MM.1S (cell line): ENCODE measurements at regions not wholly inside any gene's neighbourhood (a gene's known extent, or its start where the extent isn't known, plus 50 kb on each side); places are given as distances from the start of the nearest gene placed in this dataset.

Experiments
- DNase-seq: peaks from one replicate; pipeline ENCODE4 v3.0.0-alpha.2; 2015
- H2AFZ ChIP-seq: fragments of 300-600 bp; sonication (generic); 2 replicates; pipeline ENCODE4 v1.6.0; 2016; ENCODE audit warnings: antibody characterized with exemption, low read length
- H3F3A ChIP-seq: fragments of 300-600 bp; sonication (generic); 2 replicates; pipeline ENCODE4 v1.6.1; 2016; ENCODE audit warnings: mild to moderate bottlenecking, antibody characterized with exemption, low read length, moderate library complexity, mixed read lengths; ENCODE audit not compliant: insufficient read depth
- H3K27ac ChIP-seq: fragments of 300-600 bp; sonication (generic); 2 replicates; pipeline ENCODE4 v1.5.1; 2016; ENCODE audit warnings: mild to moderate bottlenecking, low read length
- H3K27me3 ChIP-seq: fragments of 300-600 bp; sonication (generic); replicated peaks from 2 replicates; pipeline ENCODE4 v1.6.0; 2016; ENCODE audit warnings: low read length; ENCODE audit not compliant: insufficient read depth
- H3K36me3 ChIP-seq: fragments of 300-600 bp; sonication (generic); replicated peaks from 2 replicates; pipeline ENCODE4 v1.6.1; 2016; ENCODE audit warnings: mild to moderate bottlenecking, low read length, mixed read lengths; ENCODE audit not compliant: insufficient read depth
- H3K4me1 ChIP-seq: fragments of 300-600 bp; sonication (generic); 2 replicates; pipeline ENCODE4 v1.6.1; 2016; ENCODE audit warnings: low read length, mixed read lengths
- H3K4me2 ChIP-seq: fragments of 300-600 bp; sonication (generic); 2 replicates; pipeline ENCODE4 v1.6.0; 2016; ENCODE audit warnings: low read depth, low read length
- H3K4me3 ChIP-seq: fragments of 300-600 bp; sonication (generic); 2 replicates; pipeline ENCODE4 v1.5.1; 2016; ENCODE audit warnings: low read length, mixed read lengths
- H3K79me2 ChIP-seq: fragments of 300-600 bp; sonication (generic); 2 replicates; pipeline ENCODE4 v1.6.1; 2016; ENCODE audit warnings: mixed run types, low read length, mixed read lengths
- H3K9ac ChIP-seq: fragments of 300-600 bp; sonication (generic); 2 replicates; pipeline ENCODE4 v1.6.1; 2016; ENCODE audit warnings: low read length, mixed read lengths
- H3K9me2 ChIP-seq: fragments of 300-600 bp; sonication (generic); replicated peaks from 2 replicates; pipeline ENCODE4 v1.6.1; 2016; ENCODE audit warnings: mild to moderate bottlenecking, low read length, mixed read lengths; ENCODE audit not compliant: insufficient read depth
- H3K9me3 ChIP-seq: fragments of 300-600 bp; sonication (generic); replicated peaks from 2 replicates; pipeline ENCODE4 v1.6.1; 2016; ENCODE audit warnings: mild to moderate bottlenecking, low read length, mixed read lengths; ENCODE audit not compliant: insufficient read depth
- H4K20me1 ChIP-seq: fragments of 300-600 bp; sonication (generic); 2 replicates; pipeline ENCODE4 v1.6.1; 2016; ENCODE audit warnings: mild to moderate bottlenecking, low read length, moderate library complexity, mixed read lengths; ENCODE audit not compliant: insufficient read depth
- CTCF ChIP-seq: fragments of 300-600 bp; sonication (generic); IDR thresholded peaks from 2 replicates; pipeline ENCODE4 v1.5.1; 2016; ENCODE audit warnings: antibody characterized with exemption, low read length, mixed read lengths
- EZH2 ChIP-seq: fragments of 300-600 bp; sonication (generic); optimal IDR thresholded peaks from 2 replicates; pipeline ENCODE3; 2017; ENCODE audit warnings: low read depth, mild to moderate bottlenecking, antibody characterized with exemption, low read length, mixed read lengths
- EZH2phosphoT487 ChIP-seq: fragments of 300-600 bp; sonication (generic); IDR thresholded peaks from 2 replicates; pipeline ENCODE4 v1.6.1; 2018; ENCODE audit warnings: antibody characterized with exemption, low read length

- TF ChIP-seq EZH2 (no peak), EZH2phosphoT487 (no peak), CTCF (no peak)
- no peaks in the 10 kb centered on the region for H3K36me3 ChIP-seq
- H3K27ac ChIP-seq = no peak overlapping the region
- no peak for DNase-seq
- H3K9me3 ChIP-seq = no peaks in the 10 kb centered on the region
- H3K4me1 ChIP-seq = no peaks in the 10 kb centered on the region
- H3F3A ChIP-seq = no peaks in the 10 kb centered on the region
- H4K20me1 ChIP-seq = no peaks in the 10 kb centered on the region
- no peak overlapping the region for H3K4me2 ChIP-seq
- no peak overlapping the region for H3K9ac ChIP-seq
- H3K4me3 ChIP-seq = no peak overlapping the region
- H3K9me2 ChIP-seq = no peaks in the 10 kb centered on the region; the same call in 1 of the 2 replicates
- no peaks in the 10 kb centered on the region for H3K27me3 ChIP-seq
- H2AFZ ChIP-seq = no peak overlapping the region
- H3K79me2 ChIP-seq = no peaks in the 10 kb centered on the region
Observed at GRCh38 chr3:81326245-81326644, 435.2 kb downstream of the GBE1 start.

GRCh38 chr3:81320862-81321261 is 440.6 kb downstream of the GBE1 start:
- H3F3A ChIP-seq = no peaks in the 10 kb centered on the region

DNA sequence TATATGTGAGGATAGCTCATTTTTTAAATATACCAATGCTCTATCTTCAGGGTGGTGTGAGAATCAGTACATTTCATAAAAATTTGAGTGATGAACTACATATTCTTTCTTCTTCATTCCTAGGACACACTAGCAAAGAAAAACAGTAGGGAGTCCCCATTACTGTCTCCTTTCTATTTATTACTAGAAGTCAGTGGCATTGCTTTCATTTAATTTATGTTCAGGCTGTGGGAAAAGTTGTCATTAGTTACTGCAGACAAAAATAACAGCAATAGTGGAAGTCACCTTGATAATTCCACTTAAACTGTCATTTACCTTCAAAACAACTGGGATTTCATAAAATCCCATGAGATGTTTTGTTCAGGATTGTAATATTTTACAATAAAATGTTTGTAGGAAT is 446.4 kb downstream of the GBE1 start:
- no peak for TF ChIP-seq CTCF
- TF ChIP-seq EZH2 = no peak
- no peak for TF ChIP-seq EZH2phosphoT487
- Histone ChIP-seq H3K27me3 (no peaks in the 10 kb centered on the region), H3K36me3 (no peaks in the 10 kb centered on the region), H3K79me2 (no peaks in the 10 kb centered on the region), H3F3A (no peaks in the 10 kb centered on the region), H4K20me1 (no peaks in the 10 kb centered on the region), H3K9me2 (no peaks in the 10 kb centered on the region), H3K4me2 (no peak overlapping the region), H3K9me3 (no peaks in the 10 kb centered on the region), H3K4me3 (no peak overlapping the region), H3K9ac (no peak overlapping the region), H3K27ac (no peak overlapping the region), H2AFZ (no peak overlapping the region), H3K4me1 (no peaks in the 10 kb centered on the region)
- no peak for DNase-seq

More at GRCh38 chr3:81320862-81321261, 440.6 kb downstream of the GBE1 start:
- H3K9me3 ChIP-seq = no peaks in the 10 kb centered on the region
- no peak overlapping the region for H3K4me3 ChIP-seq
- TF ChIP-seq CTCF = no peak
- TF ChIP-seq EZH2phosphoT487 = no peak
- TF ChIP-seq EZH2 = no peak
- no peak for DNase-seq
- no peaks in the 10 kb centered on the region for H3K4me1 ChIP-seq
- H4K20me1 ChIP-seq = no peaks in the 10 kb centered on the region
- no peaks in the 10 kb centered on the region for H3K27me3 ChIP-seq
- no peak overlapping the region for H3K4me2 ChIP-seq
- no peak overlapping the region for H2AFZ ChIP-seq
- H3K9ac ChIP-seq = no peak overlapping the region
- H3K9me2 ChIP-seq = no peaks in the 10 kb centered on the region; the same call in 1 of the 2 replicates
- no peaks in the 10 kb centered on the region for H3K79me2 ChIP-seq
- H3K36me3 ChIP-seq = no peaks in the 10 kb centered on the region
- no peak overlapping the region for H3K27ac ChIP-seq

DNA sequence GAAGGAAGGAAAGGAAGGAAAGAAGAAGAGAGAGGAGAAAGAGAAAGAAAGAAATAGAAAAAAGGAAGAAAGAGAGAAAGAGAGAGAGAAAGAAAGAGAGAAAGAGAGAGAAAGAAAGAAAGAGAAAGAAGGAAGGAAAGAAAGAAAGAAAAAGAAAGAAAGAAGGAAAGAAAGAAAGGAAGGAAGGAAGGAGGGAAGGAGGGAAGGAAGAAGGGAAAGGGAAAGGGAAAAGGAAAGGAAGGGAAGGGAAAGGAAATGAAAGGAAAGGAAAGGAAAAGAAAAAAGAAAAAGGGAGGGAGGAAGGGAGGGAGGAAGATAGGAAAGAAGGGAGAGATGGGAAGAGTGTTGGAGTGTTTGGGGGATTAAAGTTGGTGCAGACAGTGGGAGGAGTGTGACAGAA is 450.1 kb downstream of the GBE1 start:
- H3K27me3 ChIP-seq = no peaks in the 10 kb centered on the region
- H3K9me2 ChIP-seq = no peaks in the 10 kb centered on the region
- H3K79me2 ChIP-seq = no peaks in the 10 kb centered on the region
- H3K36me3 ChIP-seq = no peaks in the 10 kb centered on the region
- no peak overlapping the region for H3K27ac ChIP-seq
- H3K9me3 ChIP-seq = no peaks in the 10 kb centered on the region
- H2AFZ ChIP-seq = no peak overlapping the region
- no peak overlapping the region for H3K9ac ChIP-seq
- no peak overlapping the region for H3K4me2 ChIP-seq
- no peak for DNase-seq
- TF ChIP-seq EZH2phosphoT487 (no peak), EZH2 (no peak), CTCF (no peak)
- no peaks in the 10 kb centered on the region for H4K20me1 ChIP-seq
- H3F3A ChIP-seq = no peaks in the 10 kb centered on the region
- no peak overlapping the region for H3K4me3 ChIP-seq
- H3K4me1 ChIP-seq = no peaks in the 10 kb centered on the region
